HepG2 (cell line): ENCODE measurements at regions not wholly inside any gene's neighbourhood (a gene's known extent, or its start where the extent isn't known, plus 50 kb on each side); places are given as distances from the start of the nearest gene placed in this dataset.

Experiments used
- PTBP1 ChIP-seq: fragments of 200-400 bp; formaldehyde crosslinking; IDR thresholded peaks from 2 replicates; pipeline ENCODE4 v1.6.1; 2018; ENCODE audit warnings: low read length, low read depth; ENCODE audit not compliant: poor library complexity, severe bottlenecking
- TGIF2 ChIP-seq: IDR thresholded peaks from 2 replicates; pipeline ENCODE4 v1.6.1; 2016; ENCODE audit warnings: control low read depth, missing compliant biosample characterization
- TF ChIP-seq, protein P1 (sequence below): sonication (generic); formaldehyde crosslinking; IDR thresholded peaks from 2 replicates; pipeline ENCODE4 v1.4.0; 2020; ENCODE audit warnings: missing genetic modification reagents

DNA sequence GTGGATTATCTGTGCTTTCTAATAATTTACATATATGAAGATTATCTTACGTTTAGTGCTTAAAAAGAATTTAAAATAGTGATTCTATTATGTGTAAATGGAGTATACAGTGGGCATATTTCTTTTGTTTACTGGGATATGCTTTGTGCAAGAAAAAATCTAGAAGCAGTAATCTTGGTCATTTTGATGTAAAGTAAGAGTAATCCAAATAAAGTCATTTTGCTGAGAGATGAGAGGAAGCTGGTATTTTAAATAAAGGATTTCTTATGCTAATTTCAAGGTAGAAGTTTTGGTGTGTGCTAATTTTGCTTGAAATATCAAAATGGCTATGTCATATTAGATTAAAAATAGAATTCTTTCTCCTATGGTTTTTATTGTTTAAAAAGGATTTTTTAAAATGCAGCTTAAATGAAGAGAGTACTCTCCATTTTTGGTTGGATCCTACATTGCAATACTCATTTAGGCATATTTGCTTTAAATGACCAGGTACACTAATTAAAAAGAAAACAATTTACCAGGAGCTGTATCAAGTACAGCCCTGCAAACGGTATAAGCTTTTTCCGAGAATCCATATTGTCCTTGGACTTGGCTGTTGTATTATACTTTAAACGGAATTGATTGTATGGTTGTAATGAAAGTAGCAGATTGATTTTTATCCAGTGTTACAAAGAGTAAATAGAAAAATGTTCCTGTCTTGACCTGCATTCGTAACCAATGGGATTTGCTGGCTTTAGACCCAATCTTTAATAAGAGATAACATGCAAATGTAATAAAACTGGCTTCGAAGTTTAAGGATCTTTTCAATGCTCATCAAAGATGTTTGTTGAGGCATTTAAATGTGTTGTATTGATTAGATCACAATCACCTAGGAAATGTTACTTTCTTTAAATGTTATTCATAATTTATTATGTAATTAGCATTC, 574.7 kb downstream of the USP25 start:
- no peak for TF ChIP-seq PTBP1
- TF ChIP-seq, protein P1, sequence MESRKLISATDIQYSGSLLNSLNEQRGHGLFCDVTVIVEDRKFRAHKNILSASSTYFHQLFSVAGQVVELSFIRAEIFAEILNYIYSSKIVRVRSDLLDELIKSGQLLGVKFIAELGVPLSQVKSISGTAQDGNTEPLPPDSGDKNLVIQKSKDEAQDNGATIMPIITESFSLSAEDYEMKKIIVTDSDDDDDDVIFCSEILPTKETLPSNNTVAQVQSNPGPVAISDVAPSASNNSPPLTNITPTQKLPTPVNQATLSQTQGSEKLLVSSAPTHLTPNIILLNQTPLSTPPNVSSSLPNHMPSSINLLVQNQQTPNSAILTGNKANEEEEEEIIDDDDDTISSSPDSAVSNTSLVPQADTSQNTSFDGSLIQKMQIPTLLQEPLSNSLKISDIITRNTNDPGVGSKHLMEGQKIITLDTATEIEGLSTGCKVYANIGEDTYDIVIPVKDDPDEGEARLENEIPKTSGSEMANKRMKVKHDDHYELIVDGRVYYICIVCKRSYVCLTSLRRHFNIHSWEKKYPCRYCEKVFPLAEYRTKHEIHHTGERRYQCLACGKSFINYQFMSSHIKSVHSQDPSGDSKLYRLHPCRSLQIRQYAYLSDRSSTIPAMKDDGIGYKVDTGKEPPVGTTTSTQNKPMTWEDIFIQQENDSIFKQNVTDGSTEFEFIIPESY: no peak
- no peak for TF ChIP-seq TGIF2 (CRISPR knock-in tag)
